ENCODE measurements at regions not wholly inside any gene's neighbourhood (a gene's known extent, or its start where the extent isn't known, plus 50 kb on each side); places are given as distances from the start of the nearest gene placed in this dataset.
"Not testable (repeated sequence)": the region's sequence is repeated elsewhere in the genome, so short reads cannot be mapped to it uniquely, and the experiment has no call there.

DNA sequence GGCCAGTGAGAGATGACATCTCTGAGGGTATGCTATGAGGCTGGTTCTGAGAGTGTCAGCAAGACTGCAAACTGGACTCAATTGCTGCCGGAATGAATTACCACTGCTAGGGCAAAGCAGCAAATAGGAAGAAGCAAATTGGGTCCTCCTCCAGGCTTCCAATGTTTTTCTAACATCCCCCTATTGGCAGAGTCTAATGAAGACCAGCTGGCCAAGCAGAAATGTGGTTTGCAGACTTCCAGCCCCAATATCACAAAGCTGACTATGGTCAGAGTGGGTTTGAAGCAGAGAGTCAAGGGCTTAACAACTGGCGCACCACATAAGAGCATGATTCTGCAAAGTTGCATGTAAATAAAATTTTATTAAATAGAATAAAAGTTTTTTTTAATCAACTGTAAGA lies 225.4 kb upstream of the GLRA2 start:
- H3K4me3 ChIP-seq (ENCODE audit: low read depth, low read length), result no peak overlapping the region
- no peak for DNase-seq (ENCODE audit: low read depth)
- TF ChIP-seq MYC (IDR thresholded peaks at IDR 0.05; ENCODE audit: low read depth, low read length) (no peak), POLR2A (IDR thresholded peaks at IDR 0.05; ENCODE audit: extremely low read depth, insufficient read length) (no peak)
- TF ChIP-seq, protein P1, sequence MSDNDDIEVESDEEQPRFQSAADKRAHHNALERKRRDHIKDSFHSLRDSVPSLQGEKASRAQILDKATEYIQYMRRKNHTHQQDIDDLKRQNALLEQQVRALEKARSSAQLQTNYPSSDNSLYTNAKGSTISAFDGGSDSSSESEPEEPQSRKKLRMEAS (IDR thresholded peaks at IDR 0.05; ENCODE audit: low read depth, low read length), result no peak
- TF ChIP-seq, protein P2, sequence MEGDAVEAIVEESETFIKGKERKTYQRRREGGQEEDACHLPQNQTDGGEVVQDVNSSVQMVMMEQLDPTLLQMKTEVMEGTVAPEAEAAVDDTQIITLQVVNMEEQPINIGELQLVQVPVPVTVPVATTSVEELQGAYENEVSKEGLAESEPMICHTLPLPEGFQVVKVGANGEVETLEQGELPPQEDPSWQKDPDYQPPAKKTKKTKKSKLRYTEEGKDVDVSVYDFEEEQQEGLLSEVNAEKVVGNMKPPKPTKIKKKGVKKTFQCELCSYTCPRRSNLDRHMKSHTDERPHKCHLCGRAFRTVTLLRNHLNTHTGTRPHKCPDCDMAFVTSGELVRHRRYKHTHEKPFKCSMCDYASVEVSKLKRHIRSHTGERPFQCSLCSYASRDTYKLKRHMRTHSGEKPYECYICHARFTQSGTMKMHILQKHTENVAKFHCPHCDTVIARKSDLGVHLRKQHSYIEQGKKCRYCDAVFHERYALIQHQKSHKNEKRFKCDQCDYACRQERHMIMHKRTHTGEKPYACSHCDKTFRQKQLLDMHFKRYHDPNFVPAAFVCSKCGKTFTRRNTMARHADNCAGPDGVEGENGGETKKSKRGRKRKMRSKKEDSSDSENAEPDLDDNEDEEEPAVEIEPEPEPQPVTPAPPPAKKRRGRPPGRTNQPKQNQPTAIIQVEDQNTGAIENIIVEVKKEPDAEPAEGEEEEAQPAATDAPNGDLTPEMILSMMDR (IDR thresholded peaks at IDR 0.05; ENCODE audit: low read depth, low read length), result no peak

DNA sequence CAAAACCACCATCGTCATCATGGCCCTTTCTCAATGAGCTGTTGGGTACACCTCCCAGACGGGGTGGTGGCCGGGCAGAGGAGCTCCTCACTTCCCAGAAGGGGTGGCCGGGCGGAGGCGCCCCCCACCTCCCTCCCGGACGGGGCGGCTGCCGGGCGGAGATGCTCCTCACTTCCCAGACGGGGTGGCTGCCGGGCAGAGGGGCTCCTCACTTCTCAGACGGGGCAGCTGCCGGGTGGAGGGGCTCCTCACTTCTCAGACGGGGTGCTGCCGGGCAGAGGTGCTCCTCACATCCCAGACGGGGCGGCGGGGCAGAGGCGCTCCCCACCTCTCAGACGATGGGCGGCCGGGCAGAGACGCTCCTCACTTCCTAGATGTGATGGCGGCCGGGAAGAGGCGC lies 226.8 kb upstream of the GLRA2 start:
- H3K4me3 ChIP-seq (ENCODE audit: low read depth, low read length); DNase-seq (ENCODE audit: low read depth): not testable (repeated sequence)

DNA sequence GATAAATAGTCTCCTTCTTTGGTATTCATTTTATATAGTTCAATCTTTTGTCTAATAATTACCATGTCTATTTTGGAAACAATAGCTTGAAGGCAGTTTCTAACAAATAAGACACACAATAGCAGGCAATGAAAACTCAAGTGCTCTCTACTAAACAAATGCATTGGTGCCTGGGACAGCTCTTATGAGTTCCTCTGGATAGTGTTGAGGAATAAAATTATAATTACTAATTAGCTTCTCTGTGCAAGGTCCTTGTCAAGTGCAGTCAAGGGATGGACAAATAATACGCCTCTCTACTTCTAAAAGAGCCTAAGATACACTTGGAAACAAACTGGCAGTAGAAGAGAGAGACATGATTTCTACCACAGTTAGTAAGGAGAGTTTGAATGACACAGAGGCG lies 229.0 kb upstream of the GLRA2 start:
- no peak for DNase-seq (ENCODE audit: low read depth)
- TF ChIP-seq, protein P1 (IDR thresholded peaks at IDR 0.05; ENCODE audit: low read depth, low read length), result no peak
- TF ChIP-seq MYC (IDR thresholded peaks at IDR 0.05; ENCODE audit: low read depth, low read length) (no peak), POLR2A (IDR thresholded peaks at IDR 0.05; ENCODE audit: extremely low read depth, insufficient read length) (no peak)
- TF ChIP-seq, protein P2 (IDR thresholded peaks at IDR 0.05; ENCODE audit: low read depth, low read length), result no peak
- no peak overlapping the region for H3K4me3 ChIP-seq (ENCODE audit: low read depth, low read length)

DNA sequence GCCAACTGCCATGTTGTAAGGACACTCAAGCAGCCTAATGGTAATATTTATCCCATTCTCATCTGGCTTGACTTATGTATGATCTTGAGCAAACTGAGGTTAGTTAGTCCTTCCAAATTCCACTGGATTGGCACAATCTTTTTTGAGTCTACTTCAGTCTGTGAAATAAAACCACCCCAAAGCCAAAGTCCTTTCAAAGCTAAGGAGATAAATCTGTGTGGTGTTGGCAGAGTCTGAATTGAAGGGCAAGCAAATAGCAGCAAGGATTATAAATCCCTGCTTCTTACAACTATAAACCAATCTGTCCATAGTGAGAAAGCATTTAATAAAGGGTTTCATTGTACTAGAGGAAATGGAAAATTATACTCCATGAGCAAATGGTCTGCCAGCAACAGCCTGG lies 233.9 kb upstream of the GLRA2 start:
- H3K4me3 ChIP-seq (ENCODE audit: low read depth, low read length), result no peak overlapping the region
- TF ChIP-seq MYC (IDR thresholded peaks at IDR 0.05; ENCODE audit: low read depth, low read length) (no peak), POLR2A (IDR thresholded peaks at IDR 0.05; ENCODE audit: extremely low read depth, insufficient read length) (no peak)
- TF ChIP-seq, protein P2 (IDR thresholded peaks at IDR 0.05; ENCODE audit: low read depth, low read length), result no peak
- TF ChIP-seq, protein P1 (IDR thresholded peaks at IDR 0.05; ENCODE audit: low read depth, low read length), result no peak
- DNase-seq (ENCODE audit: low read depth), result no peak

DNA sequence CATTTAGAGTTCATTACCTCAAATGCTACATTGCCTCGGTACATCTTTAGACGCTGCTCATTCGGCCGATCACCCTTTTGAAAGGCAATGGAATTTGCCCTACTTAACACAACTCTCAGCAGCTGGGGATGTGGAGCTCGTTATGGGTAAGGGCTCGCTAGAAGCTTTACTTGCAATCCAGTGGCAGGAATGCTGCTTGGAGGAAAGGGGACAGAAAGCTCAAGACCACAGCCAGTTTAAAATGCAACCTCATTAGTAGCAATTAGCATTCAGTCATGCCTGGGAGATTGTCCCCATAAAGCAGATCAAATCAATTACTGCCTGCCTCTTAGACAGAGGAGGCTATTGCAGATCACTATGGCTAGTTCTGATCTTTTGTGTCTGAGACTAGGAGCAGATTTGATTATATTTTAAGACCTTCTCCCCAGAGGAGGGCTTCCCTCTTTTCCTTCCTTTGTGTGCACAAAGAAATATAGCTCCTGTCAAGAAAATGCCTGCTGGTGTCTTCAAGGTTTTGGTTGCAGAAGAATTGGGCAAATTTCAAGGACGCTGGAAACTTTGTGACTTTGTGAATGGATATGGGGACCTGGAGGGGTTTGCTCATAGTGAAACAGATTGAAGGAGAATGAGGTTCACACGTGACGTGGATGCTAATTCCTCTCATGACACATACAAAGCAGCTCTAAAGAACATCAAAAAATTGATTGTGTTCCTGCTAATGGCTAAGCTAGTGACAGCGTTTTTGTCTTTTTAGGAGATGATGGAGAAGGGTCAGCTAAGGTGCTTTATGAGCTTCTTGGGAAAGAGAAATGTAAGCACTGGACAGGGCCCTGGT lies 237.5 kb upstream of the GLRA2 start:
- H3K4me3 ChIP-seq (ENCODE audit: low read depth, low read length), result no peak overlapping the region
- DNase-seq (ENCODE audit: low read depth), result no peak

DNA sequence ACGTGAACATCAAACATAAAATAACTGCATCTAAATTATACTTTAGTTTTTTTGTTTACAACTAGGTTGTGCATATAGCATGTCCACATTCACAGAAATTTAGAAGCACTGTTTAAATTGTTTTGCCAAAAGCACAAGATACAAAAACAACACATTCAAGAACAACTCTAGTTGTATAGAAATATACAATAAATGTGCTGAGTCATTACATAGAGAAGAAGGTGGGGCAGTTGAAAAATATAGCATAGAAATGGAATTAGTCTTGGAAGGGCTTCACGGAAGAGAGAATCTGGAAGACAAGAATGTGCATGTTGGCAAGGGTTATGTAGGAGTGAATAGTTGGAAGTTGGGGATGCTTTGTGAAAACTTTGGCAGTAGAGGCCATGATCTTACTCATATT lies 239.0 kb upstream of the GLRA2 start:
- TF ChIP-seq MYC (IDR thresholded peaks at IDR 0.05; ENCODE audit: low read depth, low read length), result no peak
- TF ChIP-seq POLR2A (IDR thresholded peaks at IDR 0.05; ENCODE audit: extremely low read depth, insufficient read length), result no peak
- DNase-seq (ENCODE audit: low read depth), result no peak
- H3K4me3 ChIP-seq (ENCODE audit: low read depth, low read length), result no peak overlapping the region

More for the DNA sequence above, 237.5 kb upstream of the GLRA2 start:
- TF ChIP-seq, protein P1 (IDR thresholded peaks at IDR 0.05; ENCODE audit: low read depth, low read length), result no peak
- TF ChIP-seq POLR2A (IDR thresholded peaks at IDR 0.05; ENCODE audit: extremely low read depth, insufficient read length) (no peak), MYC (IDR thresholded peaks at IDR 0.05; ENCODE audit: low read depth, low read length) (no peak)
- TF ChIP-seq, protein P2 (IDR thresholded peaks at IDR 0.05; ENCODE audit: low read depth, low read length), result no peak

DNA sequence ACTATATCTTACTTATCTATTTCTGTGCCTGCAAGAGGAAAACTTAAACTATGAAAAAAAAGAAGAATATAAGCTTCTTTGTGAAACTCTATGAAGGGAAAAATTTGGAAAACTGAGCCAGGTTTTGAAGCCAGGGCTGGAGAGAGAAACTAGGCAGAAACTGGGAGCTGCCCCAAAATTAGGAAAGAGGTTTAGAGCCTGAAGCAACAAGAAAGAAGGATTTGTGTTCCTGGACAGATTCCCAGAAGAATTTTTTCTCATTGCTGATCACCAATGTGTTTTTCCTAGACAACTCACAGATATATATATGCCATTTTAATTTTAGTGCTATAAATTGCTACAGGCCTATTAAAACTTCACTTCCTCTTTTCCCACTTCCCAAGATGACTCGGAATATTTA lies 245.0 kb upstream of the GEMIN8 start:
- DNase-seq (ENCODE audit: low read depth), result no peak
- TF ChIP-seq POLR2A (IDR thresholded peaks at IDR 0.05; ENCODE audit: extremely low read depth, insufficient read length) (no peak), MYC (IDR thresholded peaks at IDR 0.05; ENCODE audit: low read depth, low read length) (no peak)
- TF ChIP-seq, protein P2 (IDR thresholded peaks at IDR 0.05; ENCODE audit: low read depth, low read length), result no peak
- TF ChIP-seq, protein P1 (IDR thresholded peaks at IDR 0.05; ENCODE audit: low read depth, low read length), result no peak
- H3K4me3 ChIP-seq (ENCODE audit: low read depth, low read length), result no peak overlapping the region
